CD14-positive monocyte (primary cell): ENCODE measurements at regions not wholly inside any gene's neighbourhood (a gene's known extent, or its start where the extent isn't known, plus 50 kb on each side); places are given as distances from the start of the nearest gene placed in this dataset.

Source experiments
- DNase-seq, 3 donors: peaks; one replicate each; pipeline ENCODE4 v3.0.0-alpha.2; 2011 to 2022
- H2AFZ ChIP-seq: 2 replicates; pipeline ENCODE4 v1.6.0; 2012; ENCODE audit warnings: mild to moderate bottlenecking, low read depth, low read length, inconsistent platforms; ENCODE audit not compliant: insufficient read depth, poor library complexity, severe bottlenecking
- H3K27ac ChIP-seq, 2 donors: 1 replicate in 1 of 2; 2 replicates in 1 of 2; pipeline ENCODE4 v1.5.1; 2012 to 2013; ENCODE audit warnings: low read length in 2 of 2, control low read depth in 1 of 2, inconsistent platforms in 1 of 2, low read depth in 1 of 2, mild to moderate bottlenecking in 1 of 2
- H3K27me3 ChIP-seq, 2 donors: one replicate each; pipeline versions ENCODE4 v1.6.0 to v1.6.1; 2011 to 2013; ENCODE audit warnings: low read length in 2 of 2; ENCODE audit not compliant: control insufficient read depth in 2 of 2, insufficient read depth in 2 of 2
- H3K36me3 ChIP-seq, 2 donors: replicated peaks in 1 of 2; 1 replicate in 1 of 2; 2 replicates in 1 of 2; pipeline versions ENCODE4 v1.5.1 to v1.6.1; 2012 to 2013; ENCODE audit warnings: low read length in 2 of 2, control low read depth in 1 of 2, inconsistent platforms in 1 of 2, mild to moderate bottlenecking in 1 of 2; ENCODE audit not compliant: insufficient read depth in 2 of 2, control insufficient read depth in 1 of 2
- H3K4me1 ChIP-seq, 2 donors: 1 replicate in 1 of 2; 2 replicates in 1 of 2; pipeline versions ENCODE4 v1.5.1 to v1.6.1; 2012 to 2013; ENCODE audit warnings: low read length in 2 of 2, control low read depth in 1 of 2, inconsistent platforms in 1 of 2, mild to moderate bottlenecking in 1 of 2, moderate library complexity in 1 of 2; ENCODE audit not compliant: insufficient read depth in 2 of 2, control insufficient read depth in 1 of 2
- H3K4me2 ChIP-seq: replicated peaks from 2 replicates; pipeline ENCODE3; 2012; ENCODE audit warnings: low read length, moderate library complexity, mild to moderate bottlenecking; ENCODE audit not compliant: poor library complexity, severe bottlenecking; ENCODE audit errors: extremely low read depth
- H3K4me3 ChIP-seq, 3 experiments: fragments of 200-600 bp in 1 of 3; sonication (generic) in 1 of 3; replicated peaks in 1 of 3; 1 replicate in 2 of 3; 2 replicates in 1 of 3; pipeline ENCODE4 v1.5.1; 2011 to 2013; ENCODE audit warnings: low read length in 3 of 3, mild to moderate bottlenecking in 3 of 3, control low read depth in 2 of 3, low read depth in 2 of 3, inconsistent platforms in 1 of 3, moderate library complexity in 1 of 3
- H3K79me2 ChIP-seq: 2 replicates; pipeline ENCODE4 v1.6.0; 2012; ENCODE audit warnings: mild to moderate bottlenecking, control low read depth, inconsistent platforms, low read length, moderate library complexity; ENCODE audit not compliant: insufficient read depth
- H3K9ac ChIP-seq: 2 replicates; pipeline ENCODE4 v1.6.0; 2017; ENCODE audit warnings: low read length, mild to moderate bottlenecking; ENCODE audit not compliant: insufficient read depth, poor library complexity, severe bottlenecking
- H3K9me3 ChIP-seq, 2 donors: replicated peaks in 1 of 2; 1 replicate in 1 of 2; 2 replicates in 1 of 2; pipeline versions ENCODE4 v1.5.1 to v1.6.1; 2012 to 2013; ENCODE audit warnings: low read length in 2 of 2, control low read depth in 1 of 2; ENCODE audit not compliant: control insufficient read depth in 1 of 2, insufficient read depth in 1 of 2
- H4K20me1 ChIP-seq: 2 replicates; pipeline ENCODE4 v1.6.0; 2012; ENCODE audit warnings: mild to moderate bottlenecking, low read length, control low read depth, moderate library complexity; ENCODE audit not compliant: insufficient read depth
- H3K27ac Mint-ChIP-seq, 7 donors: one replicate each; pipeline ENCODE4 v1.8.0; 2020; ENCODE audit warnings: mild to moderate bottlenecking in 7 of 7, mixed read lengths in 7 of 7, moderate library complexity in 6 of 7, inconsistent platforms in 2 of 7
- H3K27me3 Mint-ChIP-seq, 3 donors: one replicate each; pipeline ENCODE4 v1.8.0; 2021 to 2022; ENCODE audit warnings: low read depth in 3 of 3, mild to moderate bottlenecking in 3 of 3, mixed read lengths in 3 of 3, moderate library complexity in 3 of 3, inconsistent platforms in 1 of 3
- H3K36me3 Mint-ChIP-seq, 2 donors: one replicate each; pipeline ENCODE4 v1.8.0; 2020; ENCODE audit warnings: mixed read lengths in 2 of 2, inconsistent platforms in 1 of 2, mild to moderate bottlenecking in 1 of 2
- H3K4me1 Mint-ChIP-seq: one replicate; pipeline ENCODE4 v1.8.0; 2020; ENCODE audit warnings: mild to moderate bottlenecking, mixed read lengths
- H3K4me3 Mint-ChIP-seq, 2 donors: one replicate each; pipeline ENCODE4 v1.8.0; 2020; ENCODE audit warnings: mild to moderate bottlenecking in 2 of 2, mixed read lengths in 2 of 2, moderate library complexity in 1 of 2
- H3K9me3 Mint-ChIP-seq, 7 donors: one replicate each; pipeline ENCODE4 v1.8.0; 2020 to 2022; ENCODE audit warnings: mixed read lengths in 7 of 7, mild to moderate bottlenecking in 6 of 7, moderate library complexity in 6 of 7, inconsistent platforms in 2 of 7
- WGBS: methylation state at CpG from one replicate; pipeline ENCODE4 v1.1.5; 2013; ENCODE audit warnings: missing lambda C conversion rate; ENCODE audit not compliant: insufficient coverage; 5-methylcytosine and 5-hydroxymethylcytosine counted together
- intact Hi-C, 2 donors: fragments of 100-400 bp; cut with micrococcal nuclease; formaldehyde crosslinking; loops; one replicate each; pipeline versions ENCODE4 v1.15.0 to v1.15.1; 2023
- TF ChIP-seq, protein P1 (sequence below): fragments of 200-600 bp; IDR thresholded peaks from one replicate; pipeline ENCODE4 v1.8.0; 2022; ENCODE audit warnings: antibody characterized with exemption, mild to moderate bottlenecking

GRCh38 chr2:56049233-56049845, 125.8 kb upstream of the EFEMP1 start:
- H3K9me3 ChIP-seq, result no peaks in the 10 kb centered on the region
- H3K27me3 ChIP-seq, result no peaks in the 10 kb centered on the region
- Mint-ChIP-seq H3K4me3 (no peak overlapping the region), H3K27me3 (peaks cover 0 to 2% (median 0%) of the 10 kb centered on the region in 3 donors), H3K27ac (no peak overlapping the region), H3K9me3 (peaks cover 0 to 3% (median 0%) of the 10 kb centered on the region in 7 donors), H3K36me3 (no peaks in the 10 kb centered on the region), H3K4me1 (no peaks in the 10 kb centered on the region)
- intact Hi-C loops, result no loop called here
- TF ChIP-seq, protein P1, sequence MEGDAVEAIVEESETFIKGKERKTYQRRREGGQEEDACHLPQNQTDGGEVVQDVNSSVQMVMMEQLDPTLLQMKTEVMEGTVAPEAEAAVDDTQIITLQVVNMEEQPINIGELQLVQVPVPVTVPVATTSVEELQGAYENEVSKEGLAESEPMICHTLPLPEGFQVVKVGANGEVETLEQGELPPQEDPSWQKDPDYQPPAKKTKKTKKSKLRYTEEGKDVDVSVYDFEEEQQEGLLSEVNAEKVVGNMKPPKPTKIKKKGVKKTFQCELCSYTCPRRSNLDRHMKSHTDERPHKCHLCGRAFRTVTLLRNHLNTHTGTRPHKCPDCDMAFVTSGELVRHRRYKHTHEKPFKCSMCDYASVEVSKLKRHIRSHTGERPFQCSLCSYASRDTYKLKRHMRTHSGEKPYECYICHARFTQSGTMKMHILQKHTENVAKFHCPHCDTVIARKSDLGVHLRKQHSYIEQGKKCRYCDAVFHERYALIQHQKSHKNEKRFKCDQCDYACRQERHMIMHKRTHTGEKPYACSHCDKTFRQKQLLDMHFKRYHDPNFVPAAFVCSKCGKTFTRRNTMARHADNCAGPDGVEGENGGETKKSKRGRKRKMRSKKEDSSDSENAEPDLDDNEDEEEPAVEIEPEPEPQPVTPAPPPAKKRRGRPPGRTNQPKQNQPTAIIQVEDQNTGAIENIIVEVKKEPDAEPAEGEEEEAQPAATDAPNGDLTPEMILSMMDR, result no peak
- DNase-seq, result no peak
- 80% methylated on average over 1 of the region's 10 CpGs for WGBS
- H3K9ac ChIP-seq, result no peak overlapping the region
- H3K36me3 ChIP-seq, result no peaks in the 10 kb centered on the region
- no peaks in the 10 kb centered on the region for H3K4me1 ChIP-seq
- no peak overlapping the region for H3K27ac ChIP-seq
- no peak overlapping the region for H3K4me2 ChIP-seq
- H2AFZ ChIP-seq, result no peak overlapping the region
- no peaks in the 10 kb centered on the region for H4K20me1 ChIP-seq
- no peak overlapping the region for H3K4me3 ChIP-seq
- H3K79me2 ChIP-seq, result no peaks in the 10 kb centered on the region

DNA sequence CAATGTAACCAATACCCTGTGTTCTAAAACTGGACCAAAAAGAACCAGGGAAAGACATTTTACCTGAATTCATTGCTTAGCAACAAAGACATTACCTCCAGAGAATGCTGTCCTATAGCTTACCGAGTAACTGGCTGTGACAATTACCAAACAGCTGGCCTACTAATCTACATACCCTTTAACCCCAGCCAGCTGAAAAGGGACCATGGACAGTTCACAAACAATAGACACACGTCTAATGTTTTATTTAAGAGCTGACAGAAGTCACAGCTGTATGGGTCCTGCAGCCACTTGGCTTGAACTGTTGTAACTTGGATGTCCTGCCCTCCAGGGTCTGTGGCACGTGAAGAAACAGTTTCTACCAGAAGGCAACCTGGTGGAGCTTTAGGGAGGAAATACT, 130.1 kb upstream of the EFEMP1 start:
- intact Hi-C loops, result no loop called here
- Mint-ChIP-seq H3K4me1 (no peaks in the 10 kb centered on the region), H3K36me3 (no peaks in the 10 kb centered on the region), H3K27me3 (peaks cover 0 to 1% (median 0%) of the 10 kb centered on the region in 3 donors), H3K9me3 (peaks cover 0 to 4% (median under 1%) of the 10 kb centered on the region in 7 donors), H3K4me3 (no peak overlapping the region), H3K27ac (no peak overlapping the region)
- Histone ChIP-seq H3K4me1 (no peaks in the 10 kb centered on the region), H3K27me3 (no peaks in the 10 kb centered on the region), H3K9me3 (no peaks in the 10 kb centered on the region), H2AFZ (no peak overlapping the region), H3K36me3 (no peaks in the 10 kb centered on the region), H3K79me2 (no peaks in the 10 kb centered on the region), H3K9ac (no peak overlapping the region), H4K20me1 (no peaks in the 10 kb centered on the region), H3K4me2 (no peak overlapping the region), H3K4me3 (no peak overlapping the region), H3K27ac (no peak overlapping the region)
- TF ChIP-seq, protein P1, result no peak
- no peak for DNase-seq
- WGBS, result 100% methylated on average over 1 of the region's 3 CpGs
